Hindlimb muscle (tissue), 1 donor: ENCODE measurements at regions not wholly inside any gene's neighbourhood (a gene's known extent, or its start where the extent isn't known, plus 50 kb on each side); places are given as distances from the start of the nearest gene placed in this dataset.
"Not testable (repeated sequence)": the region's sequence is repeated elsewhere in the genome, so short reads cannot be mapped to it uniquely, and the experiment has no call there.

ENCODE experiments used
- DNase-seq: peaks from one replicate; pipeline ENCODE4 v3.0.0-alpha.2; 2013

GRCh38 chr10:21364196-21365114, 161.0 kb downstream of the SKIDA1 start:
- DNase-seq, result peak; percentile 31

DNA sequence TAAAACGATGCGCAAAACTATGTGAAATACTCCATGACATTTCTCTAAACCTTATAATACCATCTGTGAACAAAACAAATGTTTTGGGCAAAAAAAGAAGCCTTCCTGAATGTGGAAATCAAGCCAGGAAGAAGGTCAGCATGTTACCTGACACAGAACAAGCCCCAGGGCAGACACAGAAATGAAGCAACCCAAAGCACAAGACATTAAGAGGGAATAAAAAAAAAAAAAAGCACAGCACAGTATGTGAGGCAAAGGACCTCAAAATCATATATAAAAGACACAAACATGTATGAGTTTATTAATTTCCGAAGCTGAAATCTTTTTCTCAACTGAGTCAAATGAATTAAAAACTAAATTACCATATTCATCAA, 161.8 kb downstream of the SKIDA1 start:
- DNase-seq, result no peak

DNA sequence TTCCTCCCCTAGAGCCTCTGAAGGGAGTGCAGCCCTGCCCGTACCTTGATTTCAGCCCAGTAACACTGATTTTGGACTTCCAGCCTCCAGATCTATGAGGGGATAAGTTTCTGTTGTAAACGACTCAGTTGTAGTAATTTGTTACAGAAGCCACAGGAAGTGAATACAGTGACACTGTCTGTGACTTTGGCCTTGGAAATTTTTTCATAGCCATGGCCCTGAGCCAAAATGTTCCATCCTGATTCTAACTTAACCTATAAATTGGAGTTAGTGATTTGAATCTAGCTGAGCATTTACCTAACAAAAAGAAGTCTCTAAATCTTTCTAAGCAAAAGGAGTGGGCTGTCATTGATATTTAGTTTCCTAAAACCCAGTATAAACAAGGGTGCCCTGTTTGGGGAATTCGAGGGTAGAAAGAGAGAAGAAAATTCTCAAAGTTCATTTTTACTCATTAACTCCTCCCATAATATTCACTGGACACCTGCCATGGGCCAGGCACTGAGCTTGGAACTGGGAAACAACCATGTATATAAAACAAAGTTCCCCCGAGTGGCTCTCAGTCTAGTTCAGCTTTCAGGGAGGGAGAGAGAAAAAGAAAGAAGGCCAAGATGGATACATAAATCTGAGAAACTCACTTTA, 162.3 kb downstream of the SKIDA1 start:
- no peak for DNase-seq

DNA sequence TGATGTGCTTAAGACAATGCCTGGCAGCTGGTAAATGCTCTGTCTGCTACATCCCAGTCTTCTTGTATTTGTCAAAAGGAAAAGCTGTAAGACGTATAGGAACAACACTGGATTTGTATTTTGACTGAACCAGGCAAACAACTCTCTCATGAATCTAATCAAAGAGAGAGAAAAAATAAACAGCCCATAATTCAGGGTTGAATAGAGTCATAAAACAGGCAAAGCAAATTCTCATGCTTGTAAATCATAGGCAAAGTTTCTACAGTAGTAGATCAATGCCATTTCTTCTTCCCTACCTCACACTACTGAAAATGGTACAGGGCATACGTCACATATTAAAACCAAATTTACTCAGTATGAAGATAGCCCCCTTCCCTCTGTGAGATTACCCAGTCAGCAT, 166.3 kb downstream of the SKIDA1 start:
- DNase-seq, result no peak

- DNase-seq, result no peak
Measured at GRCh38 chr10:21355591-21356011, 169.9 kb downstream of the SKIDA1 start.

- no peak for DNase-seq
Measured at GRCh38 chr10:21352886-21353285, 172.6 kb downstream of the SKIDA1 start.

- not testable (repeated sequence) for DNase-seq
Measured at GRCh38 chr10:21351594-21351993, 173.9 kb downstream of the SKIDA1 start.

DNA sequence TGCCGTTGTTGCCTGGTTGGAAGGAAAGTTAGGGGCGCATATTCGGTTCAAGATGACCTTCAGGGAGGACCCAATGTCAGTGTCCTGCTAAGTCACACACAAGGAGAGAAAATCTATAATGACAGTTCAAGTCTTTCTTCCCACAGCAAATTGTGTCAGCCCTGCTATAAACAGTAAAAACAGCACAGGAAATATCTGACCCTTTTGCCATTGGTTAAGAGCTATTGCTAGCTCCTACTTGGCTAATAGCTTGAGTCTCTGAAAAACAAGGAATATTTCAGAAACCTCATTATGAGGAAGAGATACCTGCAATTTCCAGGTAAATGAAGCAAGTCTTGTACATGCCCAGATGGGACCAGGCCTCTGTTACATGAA, 175.6 kb downstream of the SKIDA1 start:
- DNase-seq, result no peak

DNA sequence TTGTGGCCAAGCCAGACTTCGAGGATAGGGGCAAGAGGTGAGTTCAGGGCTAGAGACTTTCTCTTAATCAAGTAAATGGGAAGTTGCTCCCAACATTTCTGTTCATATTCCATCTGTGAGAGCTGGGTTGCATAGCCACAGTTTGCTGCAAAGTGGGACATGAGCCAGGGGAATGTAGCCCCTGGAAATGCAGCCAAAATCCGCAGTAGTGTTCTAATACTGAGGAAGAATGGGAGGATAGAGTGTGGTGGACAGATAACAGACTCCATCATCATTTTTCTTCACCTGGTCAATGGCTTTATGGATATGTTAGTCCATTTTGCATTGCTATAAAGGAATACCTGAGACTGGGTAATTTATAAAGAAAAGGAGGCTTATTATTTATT, 177.7 kb downstream of the SKIDA1 start:
- DNase-seq, result no peak

DNA sequence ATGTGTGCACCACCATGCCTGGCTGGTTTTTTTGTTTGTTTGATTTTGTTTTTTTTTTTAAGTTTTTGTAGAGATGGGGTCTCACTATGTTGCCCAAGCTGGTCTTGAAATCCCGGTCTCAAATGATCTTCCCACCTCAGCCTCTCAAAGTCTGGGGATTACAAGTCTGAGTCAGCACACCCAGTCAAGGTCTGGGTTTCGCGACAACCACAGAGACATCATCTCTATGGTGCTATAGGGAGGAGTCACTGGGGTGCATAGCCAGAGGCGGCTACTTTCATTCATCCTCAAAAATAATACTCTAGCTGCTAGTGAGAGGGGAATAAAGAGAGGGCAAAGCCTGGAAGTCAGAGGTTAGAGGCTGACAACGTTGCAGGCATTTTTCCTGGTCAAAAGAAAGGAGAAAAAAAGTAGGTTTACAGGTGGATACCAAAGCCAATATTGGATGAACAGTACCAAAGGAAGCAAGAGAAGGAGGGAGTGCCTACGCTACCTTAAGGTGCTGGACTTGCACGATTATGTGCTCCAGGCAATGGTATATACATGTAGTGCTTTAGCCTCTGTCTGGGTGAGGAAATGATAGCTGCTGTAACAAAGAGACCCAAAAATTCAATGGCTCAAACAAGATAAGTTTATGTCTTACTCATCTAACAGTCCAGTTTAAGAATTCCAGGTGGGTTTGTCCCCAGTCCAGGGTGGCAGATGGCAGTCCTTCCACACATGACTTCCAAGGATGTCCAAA, 178.3 kb downstream of the SKIDA1 start:
- DNase-seq, result no peak

DNA sequence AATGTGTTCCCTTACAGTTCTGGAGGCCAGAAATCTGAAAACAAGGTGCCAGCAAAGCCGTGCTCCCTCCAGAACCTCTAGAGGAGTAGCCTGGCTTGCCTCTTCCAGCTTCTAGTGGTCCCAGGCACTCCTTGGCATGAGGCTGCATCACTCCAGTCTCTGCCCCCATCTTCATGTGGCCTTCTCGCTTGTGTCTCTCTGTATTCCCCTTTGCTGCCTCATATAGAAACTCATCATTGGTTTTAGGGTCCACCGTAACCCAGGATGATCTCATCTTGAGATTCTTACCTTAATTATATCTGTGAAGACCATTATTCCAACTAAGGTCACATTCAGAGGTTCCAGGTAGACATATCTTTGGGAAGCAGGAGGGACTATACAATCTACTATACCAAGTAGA, 182.4 kb downstream of the SKIDA1 start:
- DNase-seq, result no peak

GRCh38 chr10:21342499-21342898, 183.0 kb downstream of the SKIDA1 start:
- DNase-seq, result not testable (repeated sequence)

- no peak for DNase-seq
Measured at GRCh38 chr10:21340331-21340730, 185.2 kb downstream of the SKIDA1 start.

GRCh38 chr10:21337171-21337792, 188.2 kb downstream of the SKIDA1 start:
- no peak for DNase-seq

DNA sequence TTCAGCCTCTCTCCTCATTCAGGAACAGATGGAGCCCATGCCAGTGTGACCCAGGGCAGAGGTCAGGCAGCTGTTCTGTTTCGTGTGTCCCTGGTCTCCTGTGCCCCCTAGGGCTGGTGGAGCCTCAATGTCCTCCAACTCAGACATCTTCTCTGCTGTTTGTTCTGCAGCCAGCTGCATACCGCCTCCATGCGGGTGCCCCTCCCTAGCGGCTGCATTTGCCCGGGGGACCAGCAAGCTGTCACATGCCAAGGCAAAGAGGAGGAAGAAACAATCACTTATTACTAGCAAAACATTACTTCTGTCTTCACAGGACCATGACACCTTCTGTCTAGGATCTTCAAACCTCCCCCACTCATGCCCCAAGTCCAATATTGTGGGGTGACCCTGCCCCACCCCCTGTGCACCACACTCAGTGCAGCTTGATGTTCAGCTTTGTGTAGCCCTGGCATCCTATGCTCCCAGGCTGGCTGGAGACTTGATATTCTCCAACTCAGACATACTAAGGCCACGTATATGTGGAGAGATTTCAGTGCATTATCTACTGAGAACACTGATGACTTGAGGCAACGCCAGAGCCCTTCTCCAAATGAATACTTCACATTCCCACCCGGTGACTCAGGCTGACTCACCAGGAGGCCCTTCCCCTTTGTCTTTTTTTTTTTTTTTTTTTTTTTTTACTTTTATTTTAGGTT, 188.9 kb downstream of the SKIDA1 start:
- DNase-seq, result no peak

DNA sequence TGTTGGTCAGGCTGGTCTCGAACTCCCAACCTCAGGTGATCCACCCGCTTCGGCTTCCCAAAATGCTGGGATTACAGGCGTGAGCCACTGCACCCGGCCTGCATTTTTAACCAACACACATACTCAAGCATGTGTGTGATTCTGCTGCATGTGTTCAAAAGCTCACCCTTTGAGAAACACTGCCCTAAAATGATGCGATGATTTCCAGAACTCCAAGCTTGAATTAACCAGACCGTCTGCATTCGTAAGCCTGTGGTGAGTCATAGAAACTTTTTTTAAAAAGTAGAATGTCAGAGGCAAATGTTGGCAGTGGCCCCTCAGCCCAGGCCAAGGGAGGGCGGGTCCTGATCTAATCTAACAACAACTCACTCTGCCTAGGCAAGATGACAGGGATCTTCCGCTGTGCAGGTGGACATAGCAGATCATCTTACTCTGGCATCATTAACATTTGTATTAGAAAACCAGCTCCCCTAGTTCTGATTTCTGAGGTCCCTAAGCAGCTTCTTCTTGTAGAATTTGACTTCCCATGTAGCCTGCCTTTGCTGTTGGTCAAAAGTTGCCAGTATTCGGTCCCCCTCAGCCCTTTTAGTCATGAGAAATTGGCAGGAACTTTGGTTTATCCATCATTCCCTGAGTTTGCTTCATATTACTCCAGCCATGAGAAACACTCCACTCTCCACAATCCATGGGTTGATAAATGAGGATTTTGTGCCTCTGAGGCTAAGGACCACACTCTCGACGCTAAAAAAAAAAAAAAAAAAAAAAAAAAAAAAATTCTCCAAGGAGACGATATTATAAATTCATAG, 190.4 kb downstream of the SKIDA1 start:
- peak; percentile 76 for DNase-seq

DNA sequence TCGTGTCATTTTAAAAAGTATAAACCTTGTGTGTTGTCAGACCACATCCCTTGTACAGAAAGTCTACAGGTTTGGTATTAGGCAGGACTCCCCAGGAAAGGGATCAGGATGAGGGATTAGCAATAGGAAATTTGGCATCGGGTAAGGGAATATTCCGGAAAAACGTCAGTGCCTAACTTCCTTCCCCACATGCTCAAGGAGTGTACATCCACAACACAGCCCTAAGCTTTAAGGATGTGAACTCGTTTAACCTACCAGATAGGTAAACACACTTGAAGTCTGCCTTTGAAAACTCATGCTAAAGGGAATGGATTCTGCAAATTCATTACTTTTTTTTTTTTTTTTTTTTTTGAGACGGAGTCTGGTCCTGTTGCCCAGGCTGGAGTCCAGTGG, 194.9 kb downstream of the SKIDA1 start:
- DNase-seq, result no peak

- DNase-seq, result no peak
Measured at GRCh38 chr10:21329995-21330627, 195.4 kb downstream of the SKIDA1 start.

DNA sequence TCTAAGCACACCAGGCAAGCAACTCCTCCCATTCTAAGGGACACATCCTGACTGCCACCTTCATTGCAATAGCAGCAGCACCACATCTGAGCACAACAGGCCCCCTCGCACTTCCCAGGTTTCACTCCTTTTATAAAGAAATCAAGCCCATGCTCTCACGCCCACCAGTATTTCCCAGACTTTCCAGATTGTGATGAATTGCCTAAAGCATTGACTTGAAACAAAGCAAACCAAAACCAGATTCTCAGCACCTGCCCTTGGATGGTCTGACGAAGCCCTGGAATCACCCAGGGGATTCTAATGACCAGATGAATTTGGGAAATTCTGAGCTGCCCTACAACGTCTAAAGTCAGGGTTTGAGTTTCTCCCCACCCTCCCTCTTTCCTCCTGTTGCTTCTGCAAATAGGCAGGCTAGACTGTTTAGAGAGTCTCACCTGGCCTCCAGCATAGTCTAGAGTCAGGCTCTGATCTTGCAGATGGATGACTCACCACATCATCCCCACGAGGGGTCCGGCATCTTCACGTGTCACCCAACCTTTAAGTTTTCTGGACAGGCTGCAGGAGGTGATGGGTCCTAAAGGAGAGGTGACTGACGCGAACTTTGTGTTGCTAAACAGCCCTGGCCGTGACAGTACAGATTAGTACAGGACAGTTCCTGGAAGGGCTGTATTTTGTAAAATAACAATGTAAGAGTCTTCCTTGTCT, 198.0 kb downstream of the SKIDA1 start:
- DNase-seq, result no peak

DNA sequence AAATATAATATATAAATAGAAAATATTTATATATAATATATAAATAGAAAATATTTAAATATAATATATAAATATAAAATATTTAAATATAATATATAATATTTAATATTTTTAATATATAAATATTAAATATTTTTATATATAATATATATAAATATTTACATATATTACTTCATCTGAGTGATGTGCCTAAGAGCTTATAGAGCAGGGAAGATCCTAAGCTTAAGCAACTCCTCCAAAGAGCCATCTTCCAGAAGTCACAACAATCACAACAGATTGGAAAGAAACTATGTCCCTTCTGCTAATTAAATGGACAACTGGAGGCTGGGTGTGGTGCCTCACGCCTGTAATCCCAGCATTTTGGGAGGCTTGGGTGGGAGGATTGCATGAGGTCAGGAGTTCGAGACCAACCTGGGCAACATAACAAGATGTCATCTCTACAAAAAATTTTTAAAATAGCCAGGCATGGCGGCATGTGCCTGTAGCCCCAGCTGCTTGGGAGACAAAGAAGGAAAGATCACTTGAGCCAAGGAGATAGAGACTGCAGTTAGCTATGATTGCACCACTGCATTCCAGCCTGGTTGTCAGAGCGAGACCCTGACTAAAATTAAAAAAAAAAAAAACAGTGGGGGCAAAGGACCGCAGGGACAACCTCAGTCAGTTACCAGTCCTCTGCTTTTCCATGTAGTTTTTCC, 198.7 kb downstream of the SKIDA1 start:
- no peak for DNase-seq
